Caco-2 (cell line): ENCODE measurements at regions not wholly inside any gene's neighbourhood (a gene's known extent, or its start where the extent isn't known, plus 50 kb on each side); places are given as distances from the start of the nearest gene placed in this dataset.

Source experiments
- BruUV-seq: library from RNA; stranded (reverse); fragments of 400-500 nt; replicated peaks from 2 replicates; lab custom pipeline; 2021; lab: Mats Ljungman, UMichigan
- CTCF ChIA-PET: fragments of 300-600 bp; sonication (Branson Sonifier 250); formaldehyde crosslinking; loops from one replicate; lab custom pipeline; 2022; ENCODE audit warnings: antibody characterized with exemption; lab: Charles Lee
- POLR2A ChIA-PET: fragments of 300-600 bp; sonication (Branson Sonifier 250); formaldehyde crosslinking; loops from one replicate; lab custom pipeline; 2022; ENCODE audit warnings: antibody characterized with exemption; lab: Charles Lee
- DNase-seq, 2 experiments: peaks; one replicate each; pipeline versions ENCODE4 v3.0.0 to v3.0.0-alpha.2; 2020 to 2022
- H3K27me3 ChIP-seq: replicated peaks from 2 replicates; pipeline ENCODE4 v1.6.0; 2011; ENCODE audit warnings: low read length; ENCODE audit not compliant: control insufficient read depth, insufficient read depth
- H3K36me3 ChIP-seq: 2 replicates; pipeline ENCODE4 v1.5.1; 2011; ENCODE audit warnings: low read length; ENCODE audit not compliant: control insufficient read depth, insufficient read depth
- H3K4me1 ChIP-seq: fragments of 250-450 bp; sonication (Bioruptor Pico); 2 replicates; pipeline ENCODE4 v1.5.1; 2020; ENCODE audit warnings: mild to moderate bottlenecking
- H3K4me3 ChIP-seq: 2 replicates; pipeline ENCODE4 v1.5.1; 2011; ENCODE audit warnings: low read depth, mild to moderate bottlenecking, control low read depth, low read length
- H3K9me3 ChIP-seq: fragments of 250-450 bp; sonication (Bioruptor Pico); 2 replicates; pipeline ENCODE4 v1.5.1; 2020; ENCODE audit warnings: mild to moderate bottlenecking, moderate library complexity
- H3K27ac Mint-ChIP-seq: one replicate; pipeline ENCODE4 v1.8.0; 2022; ENCODE audit warnings: mixed read lengths; ENCODE audit not compliant: unreplicated experiment
- H3K27me3 Mint-ChIP-seq: one replicate; pipeline ENCODE4 v1.8.0; 2022; ENCODE audit warnings: mixed read lengths; ENCODE audit not compliant: insufficient read depth, unreplicated experiment
- H3K36me3 Mint-ChIP-seq: one replicate; pipeline ENCODE4 v1.8.0; 2022; ENCODE audit warnings: mild to moderate bottlenecking, mixed read lengths; ENCODE audit not compliant: insufficient read depth, unreplicated experiment
- H3K4me1 Mint-ChIP-seq: one replicate; pipeline ENCODE4 v1.8.0; 2022; ENCODE audit warnings: low read depth, mixed read lengths; ENCODE audit not compliant: unreplicated experiment
- H3K4me3 Mint-ChIP-seq: one replicate; pipeline ENCODE4 v1.8.0; 2022; ENCODE audit warnings: mild to moderate bottlenecking, moderate library complexity, mixed read lengths; ENCODE audit not compliant: unreplicated experiment
- H3K9me3 Mint-ChIP-seq: one replicate; pipeline ENCODE4 v1.8.0; 2022; ENCODE audit warnings: mixed read lengths; ENCODE audit not compliant: unreplicated experiment
- CTCF ChIP-seq, 2 experiments: fragments of 200-600 bp in 1 of 2; IDR thresholded peaks; 1 replicate in 1 of 2; 2 replicates in 1 of 2; pipeline versions ENCODE4 v1.5.1 to v1.8.0; 2011 to 2022; ENCODE audit warnings: antibody characterized with exemption in 1 of 2, control low read depth in 1 of 2, inconsistent platforms in 1 of 2, low read depth in 1 of 2, low read length in 1 of 2, mild to moderate bottlenecking in 1 of 2, moderate library complexity in 1 of 2; ENCODE audit not compliant: insufficient read depth in 1 of 2, severe bottlenecking in 1 of 2, unreplicated experiment in 1 of 2
- intact Hi-C: fragments of 100-400 bp; cut with micrococcal nuclease; formaldehyde crosslinking; loops from one replicate; pipeline ENCODE4 v1.10.0; 2022; ENCODE audit not compliant: unreplicated experiment

- H3K27me3 ChIP-seq: no peaks in the 10 kb centered on the region
- no peak for DNase-seq
- intact Hi-C loops: no loop called here
- H3K9me3 ChIP-seq: no peaks in the 10 kb centered on the region
- H3K36me3 ChIP-seq: no peaks in the 10 kb centered on the region
- TF ChIP-seq CTCF (IDR thresholded peaks at IDR 0.05; ENCODE audit: insufficient read depth in 1 of 2, low read depth in 1 of 2, low read length in 1 of 2, severe bottlenecking in 1 of 2, unreplicated experiment in 1 of 2): no peak
- Mint-ChIP-seq H3K4me3 (no peak overlapping the region), H3K27ac (no peak overlapping the region), H3K27me3 (peaks cover 7% of the 10 kb centered on the region), H3K4me1 (no peaks in the 10 kb centered on the region), H3K36me3 (no peaks in the 10 kb centered on the region), H3K9me3 (peaks cover 11% of the 10 kb centered on the region)
- no TSS peak for BruUV-seq
- H3K4me1 ChIP-seq: no peaks in the 10 kb centered on the region
- ChIA-PET POLR2A (no interaction called here), CTCF (no interaction called here)
- H3K4me3 ChIP-seq: no peak overlapping the region
Observed at GRCh38 chr3:7812490-7812889, 689.1 kb upstream of the LMCD1 start.

- Mint-ChIP-seq H3K4me3 (no peak overlapping the region), H3K4me1 (no peaks in the 10 kb centered on the region), H3K36me3 (no peaks in the 10 kb centered on the region), H3K9me3 (peaks cover 11% of the 10 kb centered on the region), H3K27me3 (peaks cover 7% of the 10 kb centered on the region), H3K27ac (no peak overlapping the region)
- DNase-seq: no peak
- POLR2A ChIA-PET: no interaction called here
- no peaks in the 10 kb centered on the region for H3K27me3 ChIP-seq
- H3K4me1 ChIP-seq: no peaks in the 10 kb centered on the region
- CTCF ChIA-PET: no interaction called here
- intact Hi-C loops: no loop called here
- no peak overlapping the region for H3K4me3 ChIP-seq
- no TSS peak for BruUV-seq
- H3K9me3 ChIP-seq: no peaks in the 10 kb centered on the region
- TF ChIP-seq CTCF (IDR thresholded peaks at IDR 0.05; ENCODE audit: insufficient read depth in 1 of 2, low read depth in 1 of 2, low read length in 1 of 2, severe bottlenecking in 1 of 2, unreplicated experiment in 1 of 2): no peak
- H3K36me3 ChIP-seq: no peaks in the 10 kb centered on the region
Observed at GRCh38 chr3:7813365-7813764, 688.3 kb upstream of the LMCD1 start.

DNA sequence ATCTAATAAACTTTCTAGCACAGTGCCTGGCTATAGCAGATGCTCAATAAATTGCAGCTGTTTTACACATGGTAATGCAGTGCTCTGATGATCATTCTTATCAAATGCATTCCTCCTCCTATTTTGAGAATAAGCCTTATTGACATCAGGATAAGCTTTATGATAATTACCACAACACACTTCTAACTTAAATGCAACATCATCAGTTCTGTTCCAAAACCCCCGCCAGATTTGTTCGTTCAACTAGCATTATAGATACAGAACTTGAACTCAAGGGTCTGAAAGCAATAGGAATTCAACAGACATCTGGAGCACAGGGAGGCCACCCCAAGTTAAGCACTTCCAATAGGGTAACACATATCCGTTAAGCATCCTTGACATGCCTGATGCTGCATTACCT is 684.4 kb upstream of the LMCD1 start:
- CTCF ChIA-PET: no interaction called here
- H3K4me1 ChIP-seq: no peaks in the 10 kb centered on the region
- Mint-ChIP-seq H3K27ac (no peak overlapping the region), H3K4me3 (no peak overlapping the region), H3K9me3 (no peaks in the 10 kb centered on the region), H3K4me1 (no peaks in the 10 kb centered on the region), H3K27me3 (peaks cover 3% of the 10 kb centered on the region), H3K36me3 (no peaks in the 10 kb centered on the region)
- no peaks in the 10 kb centered on the region for H3K9me3 ChIP-seq
- POLR2A ChIA-PET: no interaction called here
- TF ChIP-seq CTCF (IDR thresholded peaks at IDR 0.05; ENCODE audit: insufficient read depth in 1 of 2, low read depth in 1 of 2, low read length in 1 of 2, severe bottlenecking in 1 of 2, unreplicated experiment in 1 of 2): no peak
- no TSS peak for BruUV-seq
- no peaks in the 10 kb centered on the region for H3K27me3 ChIP-seq
- DNase-seq: no peak
- no peak overlapping the region for H3K4me3 ChIP-seq
- no peaks in the 10 kb centered on the region for H3K36me3 ChIP-seq
- intact Hi-C loops: no loop called here
